SK-N-SH treated with all-trans-retinoic acid at 6 μM for 48 hours (cell line): ENCODE measurements at regions not wholly inside any gene's neighbourhood (a gene's known extent, or its start where the extent isn't known, plus 50 kb on each side); places are given as distances from the start of the nearest gene placed in this dataset.

ENCODE experiments used
- ATAC-seq: fragments of 200-7000 bp; cut with Tn5 transposase; 3 replicates; pipeline ENCODE4 v1.9.1; 2020; ENCODE audit warnings: mild to moderate bottlenecking, moderate library complexity
- ARNTL ChIP-seq: fragments of 450-650 bp; formaldehyde crosslinking; IDR thresholded peaks from 2 replicates; pipeline ENCODE4 v1.5.0; 2020; ENCODE audit warnings: low read depth, mild to moderate bottlenecking, moderate library complexity, borderline replicate concordance
- BACH2 ChIP-seq: fragments of 250-450 bp; sonication (Bioruptor Pico); IDR thresholded peaks from 2 replicates; pipeline ENCODE4 v1.9.0; 2021; ENCODE audit warnings: mild to moderate bottlenecking, borderline replicate concordance
- CREB5 ChIP-seq: fragments of 250-450 bp; sonication (Bioruptor Pico); IDR thresholded peaks from 2 replicates; pipeline ENCODE4 v1.5.1; 2020; ENCODE audit warnings: low read depth, mild to moderate bottlenecking, moderate library complexity
- CSDC2 ChIP-seq: fragments of 250-450 bp; sonication (Bioruptor Pico); IDR thresholded peaks from 2 replicates; pipeline ENCODE4 v1.5.0; 2020; ENCODE audit warnings: mild to moderate bottlenecking, moderate library complexity
- ESRRG ChIP-seq: fragments of 250-450 bp; sonication (Bioruptor Pico); IDR thresholded peaks from 2 replicates; pipeline ENCODE4 v1.6.1; 2021; ENCODE audit warnings: mild to moderate bottlenecking
- GLIS3 ChIP-seq: fragments of 250-450 bp; sonication (Bioruptor Pico); IDR thresholded peaks from 2 replicates; pipeline ENCODE4 v1.5.0; 2020; ENCODE audit warnings: mild to moderate bottlenecking, moderate library complexity
- ISL1 ChIP-seq: fragments of 250-450 bp; sonication (Bioruptor Pico); IDR thresholded peaks from 2 replicates; pipeline ENCODE4 v2.1.2; 2022; ENCODE audit warnings: mild to moderate bottlenecking, moderate library complexity
- OSR1 ChIP-seq: fragments of 250-450 bp; sonication (Bioruptor Pico); IDR thresholded peaks from 2 replicates; pipeline ENCODE4 v1.8.0; 2022; ENCODE audit warnings: moderate library complexity, mild to moderate bottlenecking, inconsistent platforms
- PATZ1 ChIP-seq: fragments of 250-450 bp; sonication (Bioruptor Pico); IDR thresholded peaks from 2 replicates; pipeline ENCODE4 v1.8.0; 2020; ENCODE audit warnings: mild to moderate bottlenecking, moderate library complexity, borderline replicate concordance
- PPARA ChIP-seq: fragments of 250-450 bp; sonication (Bioruptor Pico); IDR thresholded peaks from 2 replicates; pipeline ENCODE4 v1.5.0; 2020; ENCODE audit warnings: mild to moderate bottlenecking, borderline replicate concordance
- RARB ChIP-seq: fragments of 250-450 bp; sonication (Bioruptor Pico); IDR thresholded peaks from 2 replicates; pipeline ENCODE4 v1.8.0; 2021; ENCODE audit warnings: mild to moderate bottlenecking, moderate library complexity
- SNAI2 ChIP-seq: fragments of 250-450 bp; sonication (Bioruptor Pico); IDR thresholded peaks from 2 replicates; pipeline ENCODE4 v1.5.0; 2020; ENCODE audit warnings: mild to moderate bottlenecking, moderate library complexity
- TCF4 ChIP-seq: fragments of 250-450 bp; sonication (Bioruptor Pico); IDR thresholded peaks from 2 replicates; pipeline ENCODE4 v1.8.0; 2021; ENCODE audit warnings: mild to moderate bottlenecking, moderate library complexity, borderline replicate concordance
- TOX ChIP-seq: fragments of 250-450 bp; sonication (Bioruptor Pico); IDR thresholded peaks from 2 replicates; pipeline ENCODE4 v1.8.0; 2021; ENCODE audit warnings: mild to moderate bottlenecking, moderate library complexity, borderline replicate concordance
- ZFP3 ChIP-seq: fragments of 250-450 bp; sonication (Bioruptor Pico); IDR thresholded peaks from 2 replicates; pipeline ENCODE4 v1.5.0; 2020; ENCODE audit warnings: mild to moderate bottlenecking, moderate library complexity
- ZFP30 ChIP-seq: fragments of 450-650 bp; formaldehyde crosslinking; IDR thresholded peaks from 2 replicates; pipeline ENCODE4 v1.5.0; 2022; ENCODE audit warnings: mild to moderate bottlenecking, moderate library complexity
- ZNF565 ChIP-seq: fragments of 450-650 bp; formaldehyde crosslinking; conservative IDR thresholded peaks from 2 replicates; pipeline ENCODE4 v1.5.0; 2020; ENCODE audit warnings: low read depth, mild to moderate bottlenecking, moderate library complexity
- ZNF70 ChIP-seq: fragments of 450-650 bp; formaldehyde crosslinking; IDR thresholded peaks from 2 replicates; pipeline ENCODE4 v1.5.0; 2020; ENCODE audit warnings: mild to moderate bottlenecking, moderate library complexity
- ZNF8 ChIP-seq: fragments of 450-650 bp; formaldehyde crosslinking; IDR thresholded peaks from 2 replicates; pipeline ENCODE4 v1.5.0; 2020; ENCODE audit warnings: mild to moderate bottlenecking, moderate library complexity
- TF ChIP-seq, protein P1 (sequence below): fragments of 250-450 bp; sonication (Bioruptor Pico); IDR thresholded peaks from 2 replicates; pipeline ENCODE4 v1.8.0; 2021; ENCODE audit warnings: low read depth, mild to moderate bottlenecking, moderate library complexity, borderline replicate concordance
- TF ChIP-seq, protein P2 (sequence below): fragments of 250-450 bp; sonication (Bioruptor Pico); IDR thresholded peaks from 2 replicates; pipeline ENCODE4 v1.5.0; 2020; ENCODE audit warnings: mild to moderate bottlenecking, moderate library complexity

DNA sequence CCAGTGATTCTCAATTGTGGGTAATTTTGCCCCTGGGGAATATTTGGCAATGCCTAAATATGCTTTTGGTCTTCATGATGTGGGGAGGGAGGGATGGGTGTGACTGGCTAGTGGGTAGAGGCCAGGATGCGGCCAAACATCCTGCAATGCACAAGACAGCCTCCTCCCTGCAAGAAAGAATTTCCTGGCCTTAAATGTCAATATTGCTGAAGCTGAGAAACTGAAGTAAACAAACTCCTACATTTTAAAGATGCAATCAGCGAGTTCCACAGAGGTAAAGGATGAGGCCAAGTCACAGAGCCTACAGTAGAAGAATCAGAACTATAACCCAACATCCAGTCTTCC, 272.9 kb upstream of the EPHA4 start:
- no peak for TF ChIP-seq PATZ1
- no peak for TF ChIP-seq ESRRG (CRISPR knock-in tag)
- no peak for TF ChIP-seq ARNTL (CRISPR knock-in tag)
- TF ChIP-seq ISL1 (CRISPR knock-in tag) = no peak
- TF ChIP-seq, protein P1, sequence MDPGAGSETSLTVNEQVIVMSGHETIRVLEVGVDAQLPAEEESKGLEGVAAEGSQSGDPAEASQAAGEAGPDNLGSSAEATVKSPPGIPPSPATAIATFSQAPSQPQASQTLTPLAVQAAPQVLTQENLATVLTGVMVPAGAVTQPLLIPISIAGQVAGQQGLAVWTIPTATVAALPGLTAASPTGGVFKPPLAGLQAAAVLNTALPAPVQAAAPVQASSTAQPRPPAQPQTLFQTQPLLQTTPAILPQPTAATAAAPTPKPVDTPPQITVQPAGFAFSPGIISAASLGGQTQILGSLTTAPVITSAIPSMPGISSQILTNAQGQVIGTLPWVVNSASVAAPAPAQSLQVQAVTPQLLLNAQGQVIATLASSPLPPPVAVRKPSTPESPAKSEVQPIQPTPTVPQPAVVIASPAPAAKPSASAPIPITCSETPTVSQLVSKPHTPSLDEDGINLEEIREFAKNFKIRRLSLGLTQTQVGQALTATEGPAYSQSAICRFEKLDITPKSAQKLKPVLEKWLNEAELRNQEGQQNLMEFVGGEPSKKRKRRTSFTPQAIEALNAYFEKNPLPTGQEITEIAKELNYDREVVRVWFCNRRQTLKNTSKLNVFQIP (CRISPR knock-in tag) = no peak
- TF ChIP-seq ZFP3 = no peak
- TF ChIP-seq SNAI2 (CRISPR knock-in tag) = no peak
- no peak for TF ChIP-seq ZNF70 (CRISPR knock-in tag)
- TF ChIP-seq RARB (CRISPR knock-in tag) = no peak
- no peak for TF ChIP-seq OSR1 (CRISPR knock-in tag)
- no peak for TF ChIP-seq TOX (CRISPR knock-in tag)
- TF ChIP-seq BACH2 = no peak
- TF ChIP-seq, protein P2, sequence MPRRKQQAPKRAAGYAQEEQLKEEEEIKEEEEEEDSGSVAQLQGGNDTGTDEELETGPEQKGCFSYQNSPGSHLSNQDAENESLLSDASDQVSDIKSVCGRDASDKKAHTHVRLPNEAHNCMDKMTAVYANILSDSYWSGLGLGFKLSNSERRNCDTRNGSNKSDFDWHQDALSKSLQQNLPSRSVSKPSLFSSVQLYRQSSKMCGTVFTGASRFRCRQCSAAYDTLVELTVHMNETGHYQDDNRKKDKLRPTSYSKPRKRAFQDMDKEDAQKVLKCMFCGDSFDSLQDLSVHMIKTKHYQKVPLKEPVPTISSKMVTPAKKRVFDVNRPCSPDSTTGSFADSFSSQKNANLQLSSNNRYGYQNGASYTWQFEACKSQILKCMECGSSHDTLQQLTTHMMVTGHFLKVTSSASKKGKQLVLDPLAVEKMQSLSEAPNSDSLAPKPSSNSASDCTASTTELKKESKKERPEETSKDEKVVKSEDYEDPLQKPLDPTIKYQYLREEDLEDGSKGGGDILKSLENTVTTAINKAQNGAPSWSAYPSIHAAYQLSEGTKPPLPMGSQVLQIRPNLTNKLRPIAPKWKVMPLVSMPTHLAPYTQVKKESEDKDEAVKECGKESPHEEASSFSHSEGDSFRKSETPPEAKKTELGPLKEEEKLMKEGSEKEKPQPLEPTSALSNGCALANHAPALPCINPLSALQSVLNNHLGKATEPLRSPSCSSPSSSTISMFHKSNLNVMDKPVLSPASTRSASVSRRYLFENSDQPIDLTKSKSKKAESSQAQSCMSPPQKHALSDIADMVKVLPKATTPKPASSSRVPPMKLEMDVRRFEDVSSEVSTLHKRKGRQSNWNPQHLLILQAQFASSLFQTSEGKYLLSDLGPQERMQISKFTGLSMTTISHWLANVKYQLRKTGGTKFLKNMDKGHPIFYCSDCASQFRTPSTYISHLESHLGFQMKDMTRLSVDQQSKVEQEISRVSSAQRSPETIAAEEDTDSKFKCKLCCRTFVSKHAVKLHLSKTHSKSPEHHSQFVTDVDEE = no peak
- no peak for TF ChIP-seq ZNF565 (CRISPR knock-in tag)
- TF ChIP-seq CSDC2 (CRISPR knock-in tag) = no peak
- no peak for TF ChIP-seq ZNF8 (CRISPR knock-in tag)
- no peak for TF ChIP-seq ZFP30 (CRISPR knock-in tag)
- TF ChIP-seq, all 23 proteins: peak for 0

GRCh38 chr2:221844212-221845020, 272.3 kb upstream of the EPHA4 start:
- ATAC-seq = no peak
- TF ChIP-seq ARNTL (CRISPR knock-in tag) (no peak), OSR1 (CRISPR knock-in tag) (no peak), GLIS3 (CRISPR knock-in tag) (no peak), ZNF565 (CRISPR knock-in tag) (no peak), TCF4 (CRISPR knock-in tag) (no peak), PPARA (CRISPR knock-in tag) (no peak), TOX (CRISPR knock-in tag) (no peak), ZFP30 (CRISPR knock-in tag) (no peak), CSDC2 (CRISPR knock-in tag) (no peak), ZNF8 (CRISPR knock-in tag) (no peak), SNAI2 (CRISPR knock-in tag) (no peak), ESRRG (CRISPR knock-in tag) (no peak), RARB (CRISPR knock-in tag) (no peak), CREB5 (no peak), ZNF70 (CRISPR knock-in tag) (no peak), ISL1 (CRISPR knock-in tag) (no peak), PATZ1 (no peak), ZFP3 (no peak)
- TF ChIP-seq, protein P1 (CRISPR knock-in tag) = no peak
- TF ChIP-seq, protein P2 = no peak

More for the DNA sequence above, 272.9 kb upstream of the EPHA4 start:
- ATAC-seq = no peak
